Subcutaneous abdominal adipose tissue (tissue), 5 donors: ENCODE measurements at regions not wholly inside any gene's neighbourhood (a gene's known extent, or its start where the extent isn't known, plus 50 kb on each side); places are given as distances from the start of the nearest gene placed in this dataset.
"Not testable (repeated sequence)": the region's sequence is repeated elsewhere in the genome, so short reads cannot be mapped to it uniquely, and the experiment has no call there.

Experiments used
- H3K27ac ChIP-seq: one replicate; pipeline ENCODE4 v1.7.0; 2013; ENCODE audit warnings: low read depth, mild to moderate bottlenecking, inconsistent platforms, low read length, moderate library complexity
- H3K27me3 ChIP-seq, 5 donors: one replicate each; pipeline ENCODE4 v1.7.0; 2013; ENCODE audit warnings: low read length in 5 of 5, inconsistent platforms in 1 of 5; ENCODE audit not compliant: control insufficient read depth in 5 of 5, insufficient read depth in 4 of 5
- H3K36me3 ChIP-seq, 5 donors: one replicate each; pipeline ENCODE4 v1.7.0; 2013; ENCODE audit warnings: low read length in 5 of 5; ENCODE audit not compliant: control insufficient read depth in 5 of 5, insufficient read depth in 5 of 5
- H3K4me1 ChIP-seq, 5 donors: one replicate each; pipeline ENCODE4 v1.7.0; 2013; ENCODE audit warnings: low read length in 5 of 5, mild to moderate bottlenecking in 3 of 5, moderate library complexity in 1 of 5; ENCODE audit not compliant: control insufficient read depth in 5 of 5, insufficient read depth in 5 of 5
- H3K4me3 ChIP-seq, 5 donors: one replicate each; pipeline ENCODE4 v1.7.0; 2013; ENCODE audit warnings: low read length in 5 of 5, low read depth in 1 of 5
- H3K9ac ChIP-seq, 5 donors: one replicate each; pipeline ENCODE4 v1.7.0; 2013; ENCODE audit warnings: low read length in 5 of 5, mild to moderate bottlenecking in 4 of 5, moderate library complexity in 3 of 5
- H3K9me3 ChIP-seq, 5 donors: one replicate each; pipeline ENCODE4 v1.7.0; 2013; ENCODE audit warnings: low read length in 5 of 5; ENCODE audit not compliant: control insufficient read depth in 5 of 5
- donor health status: healthy.
- donor health status: healthy.
- donor health status: healthy.
- donor health status: healthy.
- donor health status: healthy.

- peaks cover 0 to 17% (median 0%) of the 10 kb centered on the region in 5 donors for H3K4me1 ChIP-seq
- no peaks in the 10 kb centered on the region for H3K9me3 ChIP-seq
- H3K4me3 ChIP-seq, result no peak overlapping the region
- H3K27me3 ChIP-seq, result no peaks in the 10 kb centered on the region
- no peak overlapping the region for H3K9ac ChIP-seq
- no peaks in the 10 kb centered on the region for H3K36me3 ChIP-seq
- peak overlapping the region; percentile 51 for H3K27ac ChIP-seq
These were observed 218.8 kb downstream of the DAD1 start for GRCh38 chr14:22370084-22370847.

GRCh38 chr14:22358726-22359125 is 230.3 kb downstream of the DAD1 start:
- Histone ChIP-seq H3K4me1 (no peaks in the 10 kb centered on the region), H3K9ac (no peak overlapping the region), H3K9me3 (peaks cover 0 to 7% (median 0%) of the 10 kb centered on the region in 5 donors), H3K27me3 (peaks cover 0 to 2% (median 0%) of the 10 kb centered on the region in 5 donors), H3K4me3 (no peak overlapping the region), H3K27ac (no peak overlapping the region), H3K36me3 (no peaks in the 10 kb centered on the region)

GRCh38 chr14:22349281-22349680 is 239.7 kb downstream of the DAD1 start:
- H3K4me3 ChIP-seq, H3K9ac ChIP-seq, H3K4me1 ChIP-seq, H3K36me3 ChIP-seq, H3K27ac ChIP-seq, H3K27me3 ChIP-seq: not testable (repeated sequence)
- peaks cover 2 to 13% (median 6%) of the 10 kb centered on the region in 5 donors for H3K9me3 ChIP-seq

GRCh38 chr14:22344673-22345072 is 244.4 kb downstream of the DAD1 start:
- no peaks in the 10 kb centered on the region for H3K4me1 ChIP-seq
- peaks cover 5 to 21% (median 6%) of the 10 kb centered on the region in 5 donors for H3K9me3 ChIP-seq
- no peak overlapping the region for H3K9ac ChIP-seq
- H3K4me3 ChIP-seq, result no peak overlapping the region
- no peaks in the 10 kb centered on the region for H3K36me3 ChIP-seq
- no peak overlapping the region for H3K27ac ChIP-seq
- no peaks in the 10 kb centered on the region for H3K27me3 ChIP-seq

GRCh38 chr14:22344209-22344608 is 244.8 kb downstream of the DAD1 start:
- H3K9ac ChIP-seq, H3K36me3 ChIP-seq, H3K27ac ChIP-seq, H3K4me3 ChIP-seq, H3K4me1 ChIP-seq, H3K27me3 ChIP-seq: not testable (repeated sequence)
- H3K9me3 ChIP-seq, result peaks cover 5 to 21% (median 6%) of the 10 kb centered on the region in 5 donors

- Histone ChIP-seq H3K36me3 (no peaks in the 10 kb centered on the region), H3K4me3 (no peak overlapping the region), H3K27ac (no peak overlapping the region), H3K27me3 (no peaks in the 10 kb centered on the region), H3K4me1 (peaks cover 0 to 6% (median 5%) of the 10 kb centered on the region in 5 donors), H3K9ac (no peak overlapping the region), H3K9me3 (peaks cover 5 to 21% (median 6%) of the 10 kb centered on the region in 5 donors)
These were observed 248.0 kb downstream of the DAD1 start for GRCh38 chr14:22341049-22341448.

GRCh38 chr14:22338917-22339715 is 249.9 kb downstream of the DAD1 start:
- no peak overlapping the region for H3K27ac ChIP-seq
- H3K36me3 ChIP-seq, result no peaks in the 10 kb centered on the region
- H3K9ac ChIP-seq, result no peak overlapping the region
- no peak overlapping the region for H3K4me3 ChIP-seq
- H3K9me3 ChIP-seq, result peaks cover 0 to 10% (median 2%) of the 10 kb centered on the region in 5 donors
- no peaks in the 10 kb centered on the region for H3K27me3 ChIP-seq
- H3K4me1 ChIP-seq, result peaks cover 0 to 6% (median 5%) of the 10 kb centered on the region in 5 donors

- Histone ChIP-seq H3K9me3 (peaks cover 0 to 4% (median 0%) of the 10 kb centered on the region in 5 donors), H3K4me1 (peaks cover 0 to 6% (median 5%) of the 10 kb centered on the region in 5 donors), H3K27ac (no peak overlapping the region)
These were observed 250.6 kb downstream of the DAD1 start for GRCh38 chr14:22338381-22338780.

DNA sequence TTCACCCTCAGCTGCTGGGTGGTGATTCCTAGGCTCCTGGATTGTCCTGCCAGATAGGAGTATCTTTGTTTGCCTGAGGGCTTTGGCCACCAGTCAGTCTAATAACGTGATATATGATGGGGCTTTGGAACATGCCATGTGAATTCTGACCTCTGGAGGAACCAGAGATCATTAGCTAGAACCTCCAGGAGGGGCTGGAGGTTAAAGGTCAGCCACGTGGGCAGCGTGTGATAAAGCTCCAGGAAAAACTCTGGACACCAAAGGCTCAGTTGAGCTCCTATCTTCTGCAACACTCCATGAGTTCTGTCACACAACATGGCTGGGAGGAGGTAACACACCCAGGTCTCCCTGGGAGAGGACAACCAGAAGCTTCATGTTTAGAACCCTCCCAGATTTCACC is 251.1 kb downstream of the DAD1 start:
- H3K4me1 ChIP-seq, result peaks cover 0 to 6% (median 5%) of the 10 kb centered on the region in 5 donors
- H3K9me3 ChIP-seq, result no peaks in the 10 kb centered on the region
- no peak overlapping the region for H3K9ac ChIP-seq
- no peak overlapping the region for H3K27ac ChIP-seq
- no peaks in the 10 kb centered on the region for H3K27me3 ChIP-seq
- H3K36me3 ChIP-seq, result no peaks in the 10 kb centered on the region
- H3K4me3 ChIP-seq, result no peak overlapping the region

More at GRCh38 chr14:22338381-22338780, 250.6 kb downstream of the DAD1 start:
- Histone ChIP-seq H3K27me3 (no peaks in the 10 kb centered on the region), H3K36me3 (no peaks in the 10 kb centered on the region), H3K4me3 (no peak overlapping the region), H3K9ac (no peak overlapping the region)

- Histone ChIP-seq H3K9ac (no peak overlapping the region), H3K27ac (no peak overlapping the region), H3K9me3 (no peaks in the 10 kb centered on the region), H3K4me3 (no peak overlapping the region), H3K4me1 (peaks cover 0 to 6% (median 5%) of the 10 kb centered on the region in 5 donors), H3K36me3 (no peaks in the 10 kb centered on the region), H3K27me3 (no peaks in the 10 kb centered on the region)
These were observed 251.5 kb downstream of the DAD1 start for GRCh38 chr14:22337521-22337920.
